ENCODE measurements at regions not wholly inside any gene's neighbourhood (a gene's known extent, or its start where the extent isn't known, plus 50 kb on each side); places are given as distances from the start of the nearest gene placed in this dataset.

DNA sequence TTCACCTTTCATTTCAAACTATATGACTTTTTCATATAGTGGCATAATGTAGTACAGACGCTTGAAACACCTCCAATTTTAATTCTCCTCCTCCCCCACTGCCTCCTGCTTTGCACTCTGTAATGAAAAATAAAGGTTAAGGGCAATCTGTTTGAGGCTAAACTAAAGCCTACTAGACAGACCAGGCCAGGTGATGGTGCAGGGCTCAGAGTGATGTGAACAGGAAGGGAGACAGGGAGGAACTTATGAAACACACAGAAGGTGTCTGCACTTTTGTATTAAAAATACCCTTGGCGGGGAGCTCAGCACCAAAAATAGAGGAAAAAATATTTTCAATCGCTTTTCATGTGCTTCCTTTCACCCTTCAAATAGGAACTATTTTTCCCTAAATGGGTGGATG is 415.4 kb downstream of the LMO4 start:
- TF ChIP-seq CTCF (conservative IDR thresholded peaks at IDR 0.05 in 1 of 2, IDR thresholded peaks at IDR 0.05 in 1 of 2; ENCODE audit: low read depth in 1 of 2, low read length in 2 of 2) (no peak), EZH2 (IDR thresholded peaks at IDR 0.05; ENCODE audit: low read length, missing control alignments) (no peak)
- Histone ChIP-seq H3K4me1 (ENCODE audit: control insufficient read depth, extremely low read depth, insufficient read depth, low read length) (no peaks in the 10 kb centered on the region), H4K20me1 (ENCODE audit: control insufficient read depth, extremely low read depth, insufficient read depth, low read length) (no peaks in the 10 kb centered on the region), H3K79me2 (ENCODE audit: control insufficient read depth, insufficient read depth, low read length) (no peaks in the 10 kb centered on the region), H2AFZ (ENCODE audit: low read length) (no peak overlapping the region), H3K27ac (ENCODE audit: insufficient read depth, low read length) (no peak overlapping the region), H3K4me2 (ENCODE audit: extremely low read depth, insufficient read depth, low read length) (no peak overlapping the region), H3K9ac (ENCODE audit: insufficient read depth, low read length) (no peak overlapping the region), H3K4me3 (replicated peaks in 1 of 4; ENCODE audit: control extremely low read depth in 1 of 4, insufficient read depth in 1 of 4, low read depth in 3 of 4, low read length in 4 of 4) (no peak overlapping the region), H3K36me3 (ENCODE audit: control insufficient read depth, insufficient read depth, low read length) (no peaks in the 10 kb centered on the region), H3K9me3 (ENCODE audit: control insufficient read depth, insufficient read depth, low read depth, low read length) (no peaks in the 10 kb centered on the region), H3K27me3 (ENCODE audit: control insufficient read depth, insufficient read depth, low read length) (no peaks in the 10 kb centered on the region)
- DNase-seq (ENCODE audit: low read depth in 2 of 2) = no peak

GRCh38 chr1:87744763-87745162 is 416.1 kb downstream of the LMO4 start:
- Histone ChIP-seq H3K9ac (ENCODE audit: insufficient read depth, low read length) (no peak overlapping the region), H4K20me1 (ENCODE audit: control insufficient read depth, extremely low read depth, insufficient read depth, low read length) (no peaks in the 10 kb centered on the region), H3K9me3 (ENCODE audit: control insufficient read depth, insufficient read depth, low read depth, low read length) (no peaks in the 10 kb centered on the region), H3K27me3 (ENCODE audit: control insufficient read depth, insufficient read depth, low read length) (no peaks in the 10 kb centered on the region), H3K4me1 (ENCODE audit: control insufficient read depth, extremely low read depth, insufficient read depth, low read length) (no peaks in the 10 kb centered on the region), H2AFZ (ENCODE audit: low read length) (no peak overlapping the region), H3K79me2 (ENCODE audit: control insufficient read depth, insufficient read depth, low read length) (no peaks in the 10 kb centered on the region), H3K4me3 (replicated peaks in 1 of 4; ENCODE audit: control extremely low read depth in 1 of 4, insufficient read depth in 1 of 4, low read depth in 3 of 4, low read length in 4 of 4) (no peak overlapping the region), H3K27ac (ENCODE audit: insufficient read depth, low read length) (no peak overlapping the region), H3K4me2 (ENCODE audit: extremely low read depth, insufficient read depth, low read length) (no peak overlapping the region), H3K36me3 (ENCODE audit: control insufficient read depth, insufficient read depth, low read length) (no peaks in the 10 kb centered on the region)
- no peak for DNase-seq (ENCODE audit: low read depth in 2 of 2)
- TF ChIP-seq CTCF (conservative IDR thresholded peaks at IDR 0.05 in 1 of 2, IDR thresholded peaks at IDR 0.05 in 1 of 2; ENCODE audit: low read depth in 1 of 2, low read length in 2 of 2) (no peak), EZH2 (IDR thresholded peaks at IDR 0.05; ENCODE audit: low read length, missing control alignments) (no peak)

DNA sequence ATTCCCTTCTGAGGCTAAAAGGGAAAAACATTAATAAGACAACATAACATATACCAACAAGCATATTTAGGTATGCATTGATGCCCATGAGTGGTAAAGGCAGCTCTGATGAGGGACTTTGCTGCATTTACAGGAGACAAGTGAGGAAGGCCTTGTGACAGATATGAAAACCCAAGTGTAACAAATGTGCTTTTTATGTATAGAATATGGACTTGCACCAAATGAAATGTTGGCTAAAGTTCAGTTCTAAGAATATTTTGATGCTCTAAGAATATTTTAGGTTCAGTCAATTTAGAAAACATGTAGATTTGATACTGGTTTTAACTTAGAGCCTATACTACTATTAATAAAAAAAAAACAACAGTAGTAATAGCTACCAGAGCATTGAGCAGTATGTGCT is 424.7 kb downstream of the LMO4 start:
- Histone ChIP-seq H3K27me3 (ENCODE audit: control insufficient read depth, insufficient read depth, low read length) (no peaks in the 10 kb centered on the region), H3K9ac (ENCODE audit: insufficient read depth, low read length) (no peak overlapping the region), H3K4me2 (ENCODE audit: extremely low read depth, insufficient read depth, low read length) (no peak overlapping the region), H3K27ac (ENCODE audit: insufficient read depth, low read length) (no peak overlapping the region), H3K4me1 (ENCODE audit: control insufficient read depth, extremely low read depth, insufficient read depth, low read length) (peaks cover 7% of the 10 kb centered on the region), H3K4me3 (replicated peaks in 1 of 4; ENCODE audit: control extremely low read depth in 1 of 4, insufficient read depth in 1 of 4, low read depth in 3 of 4, low read length in 4 of 4) (no peak overlapping the region), H3K9me3 (ENCODE audit: control insufficient read depth, insufficient read depth, low read depth, low read length) (no peaks in the 10 kb centered on the region), H2AFZ (ENCODE audit: low read length) (no peak overlapping the region), H4K20me1 (ENCODE audit: control insufficient read depth, extremely low read depth, insufficient read depth, low read length) (no peaks in the 10 kb centered on the region), H3K79me2 (ENCODE audit: control insufficient read depth, insufficient read depth, low read length) (no peaks in the 10 kb centered on the region), H3K36me3 (ENCODE audit: control insufficient read depth, insufficient read depth, low read length) (no peaks in the 10 kb centered on the region)
- DNase-seq (ENCODE audit: low read depth in 2 of 2) = no peak
- TF ChIP-seq EZH2 (IDR thresholded peaks at IDR 0.05; ENCODE audit: low read length, missing control alignments) = no peak

Data from fibroblast of lung (primary cell).